ENCODE measurements at regions not wholly inside any gene's neighbourhood (a gene's known extent, or its start where the extent isn't known, plus 50 kb on each side); places are given as distances from the start of the nearest gene placed in this dataset.
A peak's percentile ranks its signal among the peaks of the same experiment; 100 is the strongest.

GRCh38 chr6:154583546-154584188 lies 73.2 kb upstream of the CNKSR3 start:
- no peak overlapping the region for H3K4me3 ChIP-seq (ENCODE audit: low read length)
- no peak overlapping the region for H3K27ac ChIP-seq (ENCODE audit: low read length)
- H3K4me1 ChIP-seq (ENCODE audit: insufficient read depth, low read length) = no peaks in the 10 kb centered on the region
- H3K27me3 ChIP-seq (ENCODE audit: insufficient read depth, low read length) = no peaks in the 10 kb centered on the region
- H3K9ac ChIP-seq (ENCODE audit: low read depth, low read length) = no peak overlapping the region
- no peaks in the 10 kb centered on the region for H3K36me3 ChIP-seq (ENCODE audit: insufficient read depth, low read depth, low read length)
- H3K9me3 ChIP-seq (ENCODE audit: insufficient read depth, low read depth, low read length) = no peaks in the 10 kb centered on the region

DNA sequence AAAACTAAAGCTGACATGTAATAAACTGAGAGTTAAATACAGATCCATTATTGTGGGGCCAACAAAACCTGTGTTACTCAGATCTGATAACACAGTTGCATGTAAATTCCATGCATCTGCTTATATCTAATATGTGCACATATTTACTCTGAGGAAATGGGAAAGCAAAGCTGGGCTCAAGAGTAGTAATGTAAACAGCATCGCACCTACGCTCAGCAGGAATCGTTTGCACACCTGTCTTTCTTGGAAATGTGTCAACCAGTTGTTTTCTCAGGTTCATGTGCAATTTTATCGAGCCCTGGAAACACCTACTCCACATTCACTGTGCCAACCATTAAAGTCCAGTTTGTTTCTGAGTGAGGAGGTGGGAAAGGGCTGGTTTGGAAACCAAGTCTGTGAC lies 80.3 kb upstream of the CNKSR3 start:
- no peak overlapping the region for H3K9ac ChIP-seq (ENCODE audit: low read depth, low read length)
- no peaks in the 10 kb centered on the region for H3K27me3 ChIP-seq (ENCODE audit: insufficient read depth, low read length)
- no peak overlapping the region for H3K27ac ChIP-seq (ENCODE audit: low read length)
- H3K4me3 ChIP-seq (ENCODE audit: low read length) = no peak overlapping the region
- H3K36me3 ChIP-seq (ENCODE audit: insufficient read depth, low read depth, low read length) = no peaks in the 10 kb centered on the region
- H3K4me1 ChIP-seq (ENCODE audit: insufficient read depth, low read length) = peaks cover 7% of the 10 kb centered on the region
- H3K9me3 ChIP-seq (ENCODE audit: insufficient read depth, low read depth, low read length) = no peaks in the 10 kb centered on the region

DNA sequence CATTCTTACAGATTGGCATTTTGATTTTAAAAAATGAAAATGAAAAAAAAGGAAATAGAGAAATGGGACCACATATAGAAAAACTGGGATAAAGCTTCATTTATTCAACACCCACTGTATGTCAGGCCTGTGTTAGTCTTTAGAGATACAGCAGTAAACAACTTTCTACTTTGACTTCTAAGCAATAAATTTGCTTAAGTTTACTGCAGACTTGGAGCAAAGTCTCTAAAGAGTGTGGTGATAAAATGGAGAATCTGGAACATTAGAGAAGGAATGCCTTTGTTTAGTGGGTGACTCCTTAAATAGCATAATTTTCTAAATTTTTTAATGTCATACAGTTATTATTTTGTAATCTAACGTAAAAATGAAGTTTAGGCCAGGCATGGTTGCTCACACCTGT lies 80.7 kb upstream of the CNKSR3 start:
- Histone ChIP-seq H3K36me3 (ENCODE audit: insufficient read depth, low read depth, low read length) (no peaks in the 10 kb centered on the region), H3K27ac (ENCODE audit: low read length) (no peak overlapping the region), H3K4me1 (ENCODE audit: insufficient read depth, low read length) (peaks cover 11% of the 10 kb centered on the region), H3K4me3 (ENCODE audit: low read length) (no peak overlapping the region), H3K9ac (ENCODE audit: low read depth, low read length) (no peak overlapping the region), H3K27me3 (ENCODE audit: insufficient read depth, low read length) (no peaks in the 10 kb centered on the region), H3K9me3 (ENCODE audit: insufficient read depth, low read depth, low read length) (no peaks in the 10 kb centered on the region)

GRCh38 chr6:154592199-154592860 lies 81.8 kb upstream of the CNKSR3 start:
- Histone ChIP-seq H3K27me3 (ENCODE audit: insufficient read depth, low read length) (no peaks in the 10 kb centered on the region), H3K9ac (ENCODE audit: low read depth, low read length) (no peak overlapping the region), H3K9me3 (ENCODE audit: insufficient read depth, low read depth, low read length) (no peaks in the 10 kb centered on the region), H3K27ac (ENCODE audit: low read length) (no peak overlapping the region), H3K36me3 (ENCODE audit: insufficient read depth, low read depth, low read length) (no peaks in the 10 kb centered on the region), H3K4me1 (ENCODE audit: insufficient read depth, low read length) (peaks cover 16% of the 10 kb centered on the region), H3K4me3 (ENCODE audit: low read length) (no peak overlapping the region)

- peaks cover 16% of the 10 kb centered on the region for H3K4me1 ChIP-seq (ENCODE audit: insufficient read depth, low read length)
- H3K36me3 ChIP-seq (ENCODE audit: insufficient read depth, low read depth, low read length) = no peaks in the 10 kb centered on the region
- no peak overlapping the region for H3K27ac ChIP-seq (ENCODE audit: low read length)
- no peaks in the 10 kb centered on the region for H3K27me3 ChIP-seq (ENCODE audit: insufficient read depth, low read length)
- no peak overlapping the region for H3K4me3 ChIP-seq (ENCODE audit: low read length)
- no peak overlapping the region; the same call in 1 of the 2 replicates for H3K9ac ChIP-seq (ENCODE audit: low read depth, low read length)
- H3K9me3 ChIP-seq (ENCODE audit: insufficient read depth, low read depth, low read length) = no peaks in the 10 kb centered on the region
Measured at GRCh38 chr6:154593122-154593521, 82.6 kb upstream of the CNKSR3 start.

- Histone ChIP-seq H3K9ac (ENCODE audit: low read depth, low read length) (no peak overlapping the region), H3K36me3 (ENCODE audit: insufficient read depth, low read depth, low read length) (no peaks in the 10 kb centered on the region), H3K27ac (ENCODE audit: low read length) (no peak overlapping the region), H3K27me3 (ENCODE audit: insufficient read depth, low read length) (no peaks in the 10 kb centered on the region), H3K9me3 (ENCODE audit: insufficient read depth, low read depth, low read length) (no peaks in the 10 kb centered on the region), H3K4me3 (ENCODE audit: low read length) (no peak overlapping the region), H3K4me1 (ENCODE audit: insufficient read depth, low read length) (peaks cover 16% of the 10 kb centered on the region)
Measured at GRCh38 chr6:154594496-154595198, 84.2 kb upstream of the CNKSR3 start.

DNA sequence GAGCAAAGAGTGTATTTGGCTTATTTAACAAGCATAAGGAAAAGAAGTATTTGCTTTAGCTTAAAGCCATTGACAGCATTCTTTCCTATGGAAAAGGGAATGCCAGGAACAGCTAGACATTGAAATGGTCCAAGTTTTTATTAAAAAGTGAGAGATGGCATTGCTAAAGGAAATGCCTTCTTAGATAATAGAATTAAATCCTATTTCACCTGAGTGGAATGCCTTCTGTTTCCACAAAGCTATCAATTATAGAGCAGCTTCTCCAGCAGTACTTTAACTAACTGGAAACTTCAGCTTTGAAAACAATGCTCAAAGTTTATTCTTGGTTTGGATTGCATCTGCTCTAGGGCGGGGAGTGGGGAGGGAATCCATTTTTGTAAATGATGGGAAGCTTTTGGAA lies 85.1 kb upstream of the CNKSR3 start:
- no peaks in the 10 kb centered on the region for H3K36me3 ChIP-seq (ENCODE audit: insufficient read depth, low read depth, low read length)
- H3K4me1 ChIP-seq (ENCODE audit: insufficient read depth, low read length) = peaks cover 16% of the 10 kb centered on the region
- no peaks in the 10 kb centered on the region for H3K27me3 ChIP-seq (ENCODE audit: insufficient read depth, low read length)
- no peak overlapping the region for H3K27ac ChIP-seq (ENCODE audit: low read length)
- no peak overlapping the region for H3K4me3 ChIP-seq (ENCODE audit: low read length)
- no peaks in the 10 kb centered on the region for H3K9me3 ChIP-seq (ENCODE audit: insufficient read depth, low read depth, low read length)
- peak overlapping the region; percentile 3; the same call in 1 of the 2 replicates for H3K9ac ChIP-seq (ENCODE audit: low read depth, low read length)

DNA sequence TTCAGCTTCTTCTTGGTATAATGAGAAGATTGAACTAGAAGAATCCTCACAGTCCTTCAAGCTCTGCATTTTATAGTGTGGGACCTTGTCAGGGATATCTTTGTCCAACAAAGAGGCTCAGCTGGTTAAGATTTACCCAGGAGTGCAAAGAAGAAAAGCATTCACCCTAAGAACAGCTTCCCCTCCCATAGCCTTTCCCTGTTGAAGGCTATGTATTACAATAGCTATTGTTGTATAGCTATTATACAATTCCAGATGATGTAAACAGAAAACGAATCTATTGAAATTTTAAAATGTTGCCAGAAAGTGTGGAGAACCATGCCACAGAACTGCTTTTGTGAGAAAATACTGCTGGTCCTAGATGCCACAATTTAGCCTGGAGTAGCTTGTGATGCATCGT lies 85.5 kb upstream of the CNKSR3 start:
- H3K4me1 ChIP-seq (ENCODE audit: insufficient read depth, low read length) = peaks cover 16% of the 10 kb centered on the region
- no peak overlapping the region for H3K27ac ChIP-seq (ENCODE audit: low read length)
- no peaks in the 10 kb centered on the region for H3K9me3 ChIP-seq (ENCODE audit: insufficient read depth, low read depth, low read length)
- H3K27me3 ChIP-seq (ENCODE audit: insufficient read depth, low read length) = no peaks in the 10 kb centered on the region
- peak overlapping the region; percentile 3; the same call in 1 of the 2 replicates for H3K9ac ChIP-seq (ENCODE audit: low read depth, low read length)
- H3K4me3 ChIP-seq (ENCODE audit: low read length) = peak overlapping the region; percentile 1; the same call in 1 of the 2 replicates
- no peaks in the 10 kb centered on the region for H3K36me3 ChIP-seq (ENCODE audit: insufficient read depth, low read depth, low read length)

- no peak overlapping the region for H3K4me3 ChIP-seq (ENCODE audit: low read length)
- no peaks in the 10 kb centered on the region for H3K27me3 ChIP-seq (ENCODE audit: insufficient read depth, low read length)
- no peaks in the 10 kb centered on the region for H3K9me3 ChIP-seq (ENCODE audit: insufficient read depth, low read depth, low read length)
- H3K9ac ChIP-seq (ENCODE audit: low read depth, low read length) = no peak overlapping the region
- no peaks in the 10 kb centered on the region for H3K36me3 ChIP-seq (ENCODE audit: insufficient read depth, low read depth, low read length)
- H3K27ac ChIP-seq (ENCODE audit: low read length) = no peak overlapping the region
- H3K4me1 ChIP-seq (ENCODE audit: insufficient read depth, low read length) = peaks cover 16% of the 10 kb centered on the region
Measured at GRCh38 chr6:154596701-154597100, 86.2 kb upstream of the CNKSR3 start.

- no peak overlapping the region for H3K27ac ChIP-seq (ENCODE audit: low read length)
- no peak overlapping the region for H3K4me3 ChIP-seq (ENCODE audit: low read length)
- H3K9me3 ChIP-seq (ENCODE audit: insufficient read depth, low read depth, low read length) = no peaks in the 10 kb centered on the region
- H3K27me3 ChIP-seq (ENCODE audit: insufficient read depth, low read length) = no peaks in the 10 kb centered on the region
- no peaks in the 10 kb centered on the region for H3K36me3 ChIP-seq (ENCODE audit: insufficient read depth, low read depth, low read length)
- H3K4me1 ChIP-seq (ENCODE audit: insufficient read depth, low read length) = peaks cover 9% of the 10 kb centered on the region; the same call in 1 of the 2 replicates
- H3K9ac ChIP-seq (ENCODE audit: low read depth, low read length) = no peak overlapping the region
Measured at GRCh38 chr6:154598399-154598798, 87.9 kb upstream of the CNKSR3 start.

DNA sequence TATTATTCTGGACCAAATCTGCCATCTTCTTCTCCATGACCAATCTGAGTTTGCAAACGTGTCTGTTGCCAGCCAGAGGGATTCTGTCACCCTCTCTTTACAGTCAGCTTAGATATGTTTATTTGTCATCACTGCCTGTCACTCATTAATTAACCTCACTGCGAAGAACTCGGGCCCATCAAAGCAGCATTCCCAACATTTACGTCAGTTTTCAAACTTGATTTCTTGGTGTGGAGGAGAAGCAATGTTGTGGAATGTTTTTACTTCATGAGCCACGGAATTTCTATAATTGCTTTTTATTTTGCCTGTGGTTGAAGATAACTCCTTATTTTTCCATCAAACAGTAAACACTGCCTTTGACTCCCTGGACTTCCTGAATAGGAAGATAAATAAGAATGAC lies 91.8 kb upstream of the CNKSR3 start:
- peaks cover 6% of the 10 kb centered on the region; the same call in 1 of the 2 replicates for H3K4me1 ChIP-seq (ENCODE audit: insufficient read depth, low read length)
- H3K36me3 ChIP-seq (ENCODE audit: insufficient read depth, low read depth, low read length) = no peaks in the 10 kb centered on the region
- H3K4me3 ChIP-seq (ENCODE audit: low read length) = no peak overlapping the region
- H3K9me3 ChIP-seq (ENCODE audit: insufficient read depth, low read depth, low read length) = no peaks in the 10 kb centered on the region
- H3K27me3 ChIP-seq (ENCODE audit: insufficient read depth, low read length) = no peaks in the 10 kb centered on the region
- no peak overlapping the region for H3K9ac ChIP-seq (ENCODE audit: low read depth, low read length)
- no peak overlapping the region for H3K27ac ChIP-seq (ENCODE audit: low read length)

GRCh38 chr6:154602708-154603107 lies 92.2 kb upstream of the CNKSR3 start:
- Histone ChIP-seq H3K9ac (ENCODE audit: low read depth, low read length) (no peak overlapping the region), H3K9me3 (ENCODE audit: insufficient read depth, low read depth, low read length) (no peaks in the 10 kb centered on the region)

More at GRCh38 chr6:154602708-154603107, 92.2 kb upstream of the CNKSR3 start:
- no peak overlapping the region for H3K4me3 ChIP-seq (ENCODE audit: low read length)
- H3K27me3 ChIP-seq (ENCODE audit: insufficient read depth, low read length) = no peaks in the 10 kb centered on the region
- H3K4me1 ChIP-seq (ENCODE audit: insufficient read depth, low read length) = peaks cover 6% of the 10 kb centered on the region; the same call in 1 of the 2 replicates
- no peaks in the 10 kb centered on the region for H3K36me3 ChIP-seq (ENCODE audit: insufficient read depth, low read depth, low read length)
- H3K27ac ChIP-seq (ENCODE audit: low read length) = no peak overlapping the region

Measured in iPS-20b (cell line).